ENCODE measurements at regions not wholly inside any gene's neighbourhood (a gene's known extent, or its start where the extent isn't known, plus 50 kb on each side); places are given as distances from the start of the nearest gene placed in this dataset.

DNA sequence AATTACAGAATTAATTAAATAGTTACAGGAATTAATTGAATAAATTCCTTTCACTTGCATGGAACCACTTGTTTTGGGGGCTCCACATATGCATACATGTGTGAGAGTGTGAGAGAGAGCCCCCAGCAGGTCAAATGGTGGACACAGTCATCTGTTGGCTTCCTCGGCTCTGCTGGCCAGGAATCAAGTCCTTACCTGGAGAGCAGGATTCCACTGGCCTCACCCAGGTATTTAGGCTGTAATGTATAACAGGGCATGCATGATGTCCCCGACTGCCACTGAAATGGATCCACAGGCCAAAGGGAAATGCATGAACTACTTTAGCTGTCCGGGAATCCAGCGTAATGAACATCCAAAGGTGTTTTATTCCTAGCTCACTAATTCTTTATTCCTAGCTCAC lies 139.7 kb upstream of the SMAD3 start:
- Histone ChIP-seq H3K14ac (ENCODE audit: insufficient read length) (no peak overlapping the region), H3K79me1 (ENCODE audit: low read depth, low read length) (no peaks in the 10 kb centered on the region), H3K9ac (replicated peaks in 1 of 4; ENCODE audit: extremely low read depth in 1 of 4, low read depth in 3 of 4, low read length in 3 of 4) (no peak overlapping the region), H3K4me2 (ENCODE audit: insufficient read depth in 1 of 2, low read depth in 2 of 2, low read length in 2 of 2) (no peak overlapping the region), H3K27ac (ENCODE audit: low read depth, low read length) (no peak overlapping the region), H3K79me2 (ENCODE audit: control insufficient read depth in 1 of 2, insufficient read depth in 2 of 2, low read length in 2 of 2) (no peaks in the 10 kb centered on the region), H4K91ac (replicated peaks; ENCODE audit: insufficient read length, low read length) (no peak overlapping the region), H3K27me3 (replicated peaks in 1 of 4; ENCODE audit: control insufficient read depth in 3 of 4, extremely low read depth in 1 of 4, insufficient read depth in 3 of 4, low read length in 3 of 4) (no peaks in the 10 kb centered on the region; a peak in 1 of 7 replicates), H3K23me2 (ENCODE audit: low read depth, low read length) (no peaks in the 10 kb centered on the region), H4K8ac (ENCODE audit: extremely low read depth, insufficient read depth, low read length) (no peak overlapping the region), H4K5ac (ENCODE audit: insufficient read length, low read depth, low read length) (no peak overlapping the region), H3K9me3 (ENCODE audit: insufficient read depth in 2 of 2, low read depth in 1 of 2, low read length in 1 of 2) (no peaks in the 10 kb centered on the region), H3K4me1 (replicated peaks in 1 of 4; ENCODE audit: control insufficient read depth in 3 of 4, insufficient read depth in 4 of 4, low read length in 3 of 4) (no peaks in the 10 kb centered on the region), H2AFZ (ENCODE audit: low read length) (no peak overlapping the region), H4K20me1 (replicated peaks in 1 of 2; ENCODE audit: control insufficient read depth in 1 of 2, insufficient read depth in 2 of 2, low read length in 2 of 2) (no peaks in the 10 kb centered on the region), H2BK5ac (ENCODE audit: low read depth, low read length) (no peak overlapping the region), H3K23ac (ENCODE audit: insufficient read length) (no peak overlapping the region), H3K56ac (replicated peaks; ENCODE audit: insufficient read length, low read depth, low read length) (no peak overlapping the region), H3K4me3 (ENCODE audit: extremely low read depth in 1 of 4, insufficient read depth in 2 of 4, low read depth in 3 of 4, low read length in 4 of 4) (no peak overlapping the region), H3K18ac (ENCODE audit: extremely low read depth, low read length) (no peak overlapping the region), H2BK15ac (ENCODE audit: low read length) (no peak overlapping the region), H3K36me3 (ENCODE audit: control insufficient read depth in 2 of 4, insufficient read depth in 4 of 4, low read length in 3 of 4) (no peaks in the 10 kb centered on the region), H2BK120ac (replicated peaks; ENCODE audit: low read depth, low read length) (no peak overlapping the region), H2AK5ac (ENCODE audit: low read depth, low read length) (no peak overlapping the region), H2BK20ac (ENCODE audit: low read length) (no peak overlapping the region), H3K4ac (replicated peaks; ENCODE audit: insufficient read length, low read depth, low read length) (no peak overlapping the region), H2BK12ac (ENCODE audit: low read depth, low read length) (no peak overlapping the region)
- WGBS, 2 experiments (ENCODE audit: extremely low coverage in 1 of 2, insufficient coverage in 1 of 2, insufficient read length in 1 of 2, insufficient replicate concordance in 2 of 2, low coverage in 1 of 2, low lambda C conversion rate in 2 of 2, missing lambda C conversion rate in 1 of 2): 91% methylated on average over 4 of the region's 4 CpGs; no CpG with 5 or more reads in 1 of the 2 experiments
- CTCF ChIA-PET (ENCODE audit: partially characterized antibody): interaction anchor here (1.1 to 18.1 kb wide), 4 partner anchors 10 to 232 kb away, joined by 3 to 255 read pairs (median 4); no protein-coding TSS in a partner anchor
- POLR2A ChIA-PET (ENCODE audit: partially characterized antibody): no interaction called here
- no peak for FAIRE-seq
- no peak for DNase-seq (ENCODE audit: low read depth in 1 of 2, low spot score in 2 of 2)
- TF ChIP-seq TBP (IDR thresholded peaks at IDR 0.05; ENCODE audit: low read depth, low read length): no peak
- TF ChIP-seq EGR1 (IDR thresholded peaks at IDR 0.05; ENCODE audit: borderline replicate concordance, low read depth, low read length): no peak
- no peak for TF ChIP-seq FOSL1 (IDR thresholded peaks at IDR 0.05; ENCODE audit: insufficient read depth, low read depth, low read length)
- no peak for TF ChIP-seq SAP30 (IDR thresholded peaks at IDR 0.05; ENCODE audit: insufficient read depth, insufficient replicate concordance, low read length)
- no peak for TF ChIP-seq SP1 (IDR thresholded peaks at IDR 0.05; ENCODE audit: low read depth, low read length)
- TF ChIP-seq RNF2 (IDR thresholded peaks at IDR 0.05; ENCODE audit: borderline replicate concordance, low read depth, low read length, missing control alignments, poor library complexity, severe bottlenecking): no peak
- no peak for TF ChIP-seq RAD21 (IDR thresholded peaks at IDR 0.05 in 1 of 2, conservative IDR thresholded peaks at IDR 0.05 in 1 of 2; ENCODE audit: low read depth in 2 of 2, low read length in 2 of 2)
- no peak for TF ChIP-seq TAF7 (optimal IDR thresholded peaks at IDR 0.05; ENCODE audit: borderline replicate concordance, low read depth, low read length)
- TF ChIP-seq, protein P1, sequence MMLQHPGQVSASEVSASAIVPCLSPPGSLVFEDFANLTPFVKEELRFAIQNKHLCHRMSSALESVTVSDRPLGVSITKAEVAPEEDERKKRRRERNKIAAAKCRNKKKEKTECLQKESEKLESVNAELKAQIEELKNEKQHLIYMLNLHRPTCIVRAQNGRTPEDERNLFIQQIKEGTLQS (IDR thresholded peaks at IDR 0.05; ENCODE audit: insufficient read depth, low read depth, low read length): no peak
- no peak for TF ChIP-seq SRF (IDR thresholded peaks at IDR 0.05; ENCODE audit: low read depth, low read length)
- TF ChIP-seq, protein P2, sequence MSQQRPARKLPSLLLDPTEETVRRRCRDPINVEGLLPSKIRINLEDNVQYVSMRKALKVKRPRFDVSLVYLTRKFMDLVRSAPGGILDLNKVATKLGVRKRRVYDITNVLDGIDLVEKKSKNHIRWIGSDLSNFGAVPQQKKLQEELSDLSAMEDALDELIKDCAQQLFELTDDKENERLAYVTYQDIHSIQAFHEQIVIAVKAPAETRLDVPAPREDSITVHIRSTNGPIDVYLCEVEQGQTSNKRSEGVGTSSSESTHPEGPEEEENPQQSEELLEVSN (IDR thresholded peaks at IDR 0.05): no peak
- TF ChIP-seq EZH2 (IDR thresholded peaks at IDR 0.05; ENCODE audit: low read depth, low read length, severe bottlenecking): no peak
- TF ChIP-seq SIX5 (IDR thresholded peaks at IDR 0.05; ENCODE audit: low read depth, low read length): no peak
